ENCODE measurements at regions not wholly inside any gene's neighbourhood (a gene's known extent, or its start where the extent isn't known, plus 50 kb on each side); places are given as distances from the start of the nearest gene placed in this dataset.

DNA sequence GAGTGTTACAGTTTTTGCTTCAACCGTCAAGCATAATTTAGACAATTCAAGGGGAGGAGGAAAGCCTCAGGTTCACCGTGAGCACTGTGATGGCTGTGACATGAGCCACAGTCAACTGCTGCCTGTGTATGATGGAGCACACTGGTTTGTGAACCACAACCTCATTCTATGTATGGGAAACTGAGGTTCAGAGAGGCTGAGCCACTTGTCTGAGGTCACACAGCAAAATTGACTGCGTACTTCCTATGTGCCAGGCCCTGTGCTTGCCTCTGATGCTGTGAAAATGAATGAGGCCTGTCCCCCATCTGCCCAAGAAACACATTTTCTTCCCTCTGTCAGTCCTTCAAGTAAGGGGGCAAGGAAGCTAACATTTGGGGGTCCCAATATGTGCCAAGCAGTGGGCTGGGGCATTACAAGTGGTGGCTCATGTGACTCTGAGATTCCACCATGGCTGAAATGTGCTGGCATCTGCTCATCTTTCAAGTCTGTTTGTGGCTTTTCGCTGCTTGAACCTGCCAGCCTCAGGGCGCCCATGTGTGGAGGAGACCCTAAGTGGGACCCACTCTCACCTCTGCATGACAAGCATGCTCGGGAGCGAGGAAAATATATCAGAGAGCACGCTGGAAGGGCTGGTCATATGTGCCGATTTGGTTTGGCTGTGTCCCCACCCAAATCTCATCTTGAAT lies 79.7 kb downstream of the ADRA2C start:
- Histone ChIP-seq H3K36me3 (ENCODE audit: control insufficient read depth, insufficient read depth, low read length) (no peaks in the 10 kb centered on the region), H3K27ac (ENCODE audit: low read depth, low read length, severe bottlenecking) (no peak overlapping the region), H3K9me3 (ENCODE audit: control insufficient read depth, low read length) (peaks cover 6% of the 10 kb centered on the region), H3K4me3 (ENCODE audit: extremely low read depth, insufficient read depth, low read length, poor library complexity, severe bottlenecking) (no peak overlapping the region), H3K4me1 (ENCODE audit: control insufficient read depth, insufficient read depth, low read length, poor library complexity, severe bottlenecking) (no peaks in the 10 kb centered on the region)
- 90 to 94% methylated on average over 8 to 9 of the region's 9 CpGs for WGBS, 2 experiments (ENCODE audit: insufficient coverage in 2 of 2)

DNA sequence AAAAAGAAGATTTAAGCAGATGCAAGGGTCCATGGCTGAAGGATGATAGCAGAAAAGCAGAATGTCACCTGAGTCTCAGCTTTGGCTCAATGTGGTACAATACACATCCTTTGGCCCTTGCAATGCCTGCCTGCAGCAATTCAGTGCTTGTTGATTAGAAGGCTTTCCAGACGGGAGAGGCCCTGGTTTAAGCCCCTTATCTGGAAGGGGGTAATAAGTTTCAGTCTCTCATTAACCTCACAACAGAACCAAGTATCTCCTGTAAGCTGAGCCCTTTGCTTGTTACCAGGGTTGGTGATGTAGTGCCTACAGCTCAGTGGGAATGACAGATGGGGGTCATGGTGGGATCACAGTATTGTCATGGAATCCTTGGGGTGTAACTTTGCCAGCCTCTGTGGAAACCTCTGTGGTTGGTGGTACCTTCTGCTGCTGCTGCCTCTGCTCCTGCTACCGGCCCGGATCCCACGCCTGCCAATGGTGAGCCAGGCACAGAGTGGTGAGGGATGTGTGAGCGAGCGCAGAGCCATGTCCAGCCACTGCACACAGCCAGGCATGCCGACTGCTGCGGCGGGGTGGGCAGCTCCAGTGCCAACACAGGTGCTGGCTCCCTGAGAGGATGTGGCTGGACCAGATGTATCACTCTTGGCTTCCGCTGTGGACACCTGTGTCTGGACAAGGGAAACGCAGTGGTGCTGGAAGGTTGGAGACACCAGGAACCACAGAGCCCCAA lies 81.2 kb downstream of the ADRA2C start:
- Histone ChIP-seq H3K9me3 (ENCODE audit: control insufficient read depth, low read length) (peaks cover 6% of the 10 kb centered on the region), H3K4me1 (ENCODE audit: control insufficient read depth, insufficient read depth, low read length, poor library complexity, severe bottlenecking) (no peaks in the 10 kb centered on the region), H3K4me3 (ENCODE audit: extremely low read depth, insufficient read depth, low read length, poor library complexity, severe bottlenecking) (no peak overlapping the region), H3K27ac (ENCODE audit: low read depth, low read length, severe bottlenecking) (no peak overlapping the region), H3K36me3 (ENCODE audit: control insufficient read depth, insufficient read depth, low read length) (no peaks in the 10 kb centered on the region)
- WGBS, 2 experiments (ENCODE audit: insufficient coverage in 2 of 2): 83 to 85% methylated on average over 7 to 10 of the region's 11 CpGs

GRCh38 chr4:3848323-3848722 lies 82.1 kb downstream of the ADRA2C start:
- no peak overlapping the region for H3K27ac ChIP-seq (ENCODE audit: low read depth, low read length, severe bottlenecking)
- no peaks in the 10 kb centered on the region for H3K4me1 ChIP-seq (ENCODE audit: control insufficient read depth, insufficient read depth, low read length, poor library complexity, severe bottlenecking)
- H3K4me3 ChIP-seq (ENCODE audit: extremely low read depth, insufficient read depth, low read length, poor library complexity, severe bottlenecking): no peak overlapping the region
- no peaks in the 10 kb centered on the region for H3K36me3 ChIP-seq (ENCODE audit: control insufficient read depth, insufficient read depth, low read length)
- H3K9me3 ChIP-seq (ENCODE audit: control insufficient read depth, low read length): peaks cover 6% of the 10 kb centered on the region
- 92 to 100% methylated on average over 5 of the region's 5 CpGs for WGBS, 2 experiments (ENCODE audit: insufficient coverage in 2 of 2)

GRCh38 chr4:3849140-3849539 lies 83.0 kb downstream of the ADRA2C start:
- H3K4me1 ChIP-seq (ENCODE audit: control insufficient read depth, insufficient read depth, low read length, poor library complexity, severe bottlenecking): no peaks in the 10 kb centered on the region
- peaks cover 6% of the 10 kb centered on the region for H3K9me3 ChIP-seq (ENCODE audit: control insufficient read depth, low read length)
- no peak overlapping the region for H3K4me3 ChIP-seq (ENCODE audit: extremely low read depth, insufficient read depth, low read length, poor library complexity, severe bottlenecking)
- no peak overlapping the region for H3K27ac ChIP-seq (ENCODE audit: low read depth, low read length, severe bottlenecking)
- H3K36me3 ChIP-seq (ENCODE audit: control insufficient read depth, insufficient read depth, low read length): no peaks in the 10 kb centered on the region

- Histone ChIP-seq H3K9me3 (ENCODE audit: control insufficient read depth, low read length) (peaks cover 6% of the 10 kb centered on the region), H3K4me3 (ENCODE audit: extremely low read depth, insufficient read depth, low read length, poor library complexity, severe bottlenecking) (no peak overlapping the region), H3K4me1 (ENCODE audit: control insufficient read depth, insufficient read depth, low read length, poor library complexity, severe bottlenecking) (no peaks in the 10 kb centered on the region), H3K36me3 (ENCODE audit: control insufficient read depth, insufficient read depth, low read length) (no peaks in the 10 kb centered on the region), H3K27ac (ENCODE audit: low read depth, low read length, severe bottlenecking) (no peak overlapping the region)
- WGBS, 2 experiments (ENCODE audit: insufficient coverage in 2 of 2): 86 to 91% methylated on average over 1 of the region's 1 CpG
Observed at GRCh38 chr4:3850128-3850527, 83.9 kb downstream of the ADRA2C start.

GRCh38 chr4:3851211-3851610 lies 85.0 kb downstream of the ADRA2C start:
- H3K4me3 ChIP-seq (ENCODE audit: extremely low read depth, insufficient read depth, low read length, poor library complexity, severe bottlenecking): no peak overlapping the region
- 46 to 56% methylated on average over 4 to 6 of the region's 6 CpGs for WGBS, 2 experiments (ENCODE audit: insufficient coverage in 2 of 2)
- H3K27ac ChIP-seq (ENCODE audit: low read depth, low read length, severe bottlenecking): no peak overlapping the region
- H3K4me1 ChIP-seq (ENCODE audit: control insufficient read depth, insufficient read depth, low read length, poor library complexity, severe bottlenecking): no peaks in the 10 kb centered on the region
- no peaks in the 10 kb centered on the region for H3K36me3 ChIP-seq (ENCODE audit: control insufficient read depth, insufficient read depth, low read length)
- peaks cover 6% of the 10 kb centered on the region for H3K9me3 ChIP-seq (ENCODE audit: control insufficient read depth, low read length)

GRCh38 chr4:3851881-3852280 lies 85.7 kb downstream of the ADRA2C start:
- WGBS, 2 experiments (ENCODE audit: insufficient coverage in 2 of 2): 73 to 79% methylated on average over 3 of the region's 10 CpGs
- no peaks in the 10 kb centered on the region for H3K4me1 ChIP-seq (ENCODE audit: control insufficient read depth, insufficient read depth, low read length, poor library complexity, severe bottlenecking)
- H3K36me3 ChIP-seq (ENCODE audit: control insufficient read depth, insufficient read depth, low read length): no peaks in the 10 kb centered on the region
- no peak overlapping the region for H3K4me3 ChIP-seq (ENCODE audit: extremely low read depth, insufficient read depth, low read length, poor library complexity, severe bottlenecking)
- H3K27ac ChIP-seq (ENCODE audit: low read depth, low read length, severe bottlenecking): no peak overlapping the region
- peaks cover 6% of the 10 kb centered on the region for H3K9me3 ChIP-seq (ENCODE audit: control insufficient read depth, low read length)

DNA sequence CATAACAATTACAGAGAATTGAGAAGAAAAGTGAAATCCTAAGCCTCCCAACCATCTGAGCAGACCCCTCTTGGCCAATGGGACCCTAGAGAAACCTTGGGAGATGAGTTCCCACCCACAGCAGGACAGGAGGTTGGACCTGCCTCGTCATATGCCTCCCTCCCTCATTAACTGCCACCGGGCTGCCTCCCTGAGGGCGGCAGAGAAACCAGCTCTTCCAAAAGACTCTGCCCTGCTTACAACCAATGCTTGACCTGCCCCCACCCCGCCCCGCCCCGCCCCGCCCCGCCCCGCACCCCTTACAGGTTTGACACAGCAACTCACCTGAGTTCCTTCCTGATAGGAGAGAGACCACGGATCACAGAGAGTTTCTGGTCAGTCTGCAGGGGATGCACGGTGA lies 86.1 kb downstream of the ADRA2C start:
- peaks cover 6% of the 10 kb centered on the region for H3K9me3 ChIP-seq (ENCODE audit: control insufficient read depth, low read length)
- 88 to 90% methylated on average over 2 to 3 of the region's 11 CpGs for WGBS, 2 experiments (ENCODE audit: insufficient coverage in 2 of 2)
- H3K4me1 ChIP-seq (ENCODE audit: control insufficient read depth, insufficient read depth, low read length, poor library complexity, severe bottlenecking): no peaks in the 10 kb centered on the region
- no peak overlapping the region for H3K4me3 ChIP-seq (ENCODE audit: extremely low read depth, insufficient read depth, low read length, poor library complexity, severe bottlenecking)
- H3K36me3 ChIP-seq (ENCODE audit: control insufficient read depth, insufficient read depth, low read length): no peaks in the 10 kb centered on the region
- H3K27ac ChIP-seq (ENCODE audit: low read depth, low read length, severe bottlenecking): no peak overlapping the region

GRCh38 chr4:3852711-3853110 lies 86.5 kb downstream of the ADRA2C start:
- Histone ChIP-seq H3K27ac (ENCODE audit: low read depth, low read length, severe bottlenecking) (no peak overlapping the region), H3K4me1 (ENCODE audit: control insufficient read depth, insufficient read depth, low read length, poor library complexity, severe bottlenecking) (no peaks in the 10 kb centered on the region), H3K4me3 (ENCODE audit: extremely low read depth, insufficient read depth, low read length, poor library complexity, severe bottlenecking) (no peak overlapping the region), H3K36me3 (ENCODE audit: control insufficient read depth, insufficient read depth, low read length) (no peaks in the 10 kb centered on the region), H3K9me3 (ENCODE audit: control insufficient read depth, low read length) (peaks cover 6% of the 10 kb centered on the region)
- 82 to 94% methylated on average over 2 of the region's 3 CpGs for WGBS, 2 experiments (ENCODE audit: insufficient coverage in 2 of 2)

GRCh38 chr4:3853388-3854035 lies 87.3 kb downstream of the ADRA2C start:
- no peaks in the 10 kb centered on the region for H3K4me1 ChIP-seq (ENCODE audit: control insufficient read depth, insufficient read depth, low read length, poor library complexity, severe bottlenecking)
- no peaks in the 10 kb centered on the region for H3K36me3 ChIP-seq (ENCODE audit: control insufficient read depth, insufficient read depth, low read length)
- no peak overlapping the region for H3K4me3 ChIP-seq (ENCODE audit: extremely low read depth, insufficient read depth, low read length, poor library complexity, severe bottlenecking)
- peaks cover 6% of the 10 kb centered on the region for H3K9me3 ChIP-seq (ENCODE audit: control insufficient read depth, low read length)
- H3K27ac ChIP-seq (ENCODE audit: low read depth, low read length, severe bottlenecking): no peak overlapping the region
- 78 to 84% methylated on average over 5 to 9 of the region's 10 CpGs for WGBS, 2 experiments (ENCODE audit: insufficient coverage in 2 of 2)

- WGBS, 2 experiments (ENCODE audit: insufficient coverage in 2 of 2): 64 to 91% methylated on average over 5 to 7 of the region's 8 CpGs
- no peaks in the 10 kb centered on the region for H3K36me3 ChIP-seq (ENCODE audit: control insufficient read depth, insufficient read depth, low read length)
Observed at GRCh38 chr4:3854661-3855060, 88.5 kb downstream of the ADRA2C start.

More at GRCh38 chr4:3854661-3855060, 88.5 kb downstream of the ADRA2C start:
- H3K9me3 ChIP-seq (ENCODE audit: control insufficient read depth, low read length): peaks cover 6% of the 10 kb centered on the region
- H3K4me3 ChIP-seq (ENCODE audit: extremely low read depth, insufficient read depth, low read length, poor library complexity, severe bottlenecking): no peak overlapping the region
- no peaks in the 10 kb centered on the region for H3K4me1 ChIP-seq (ENCODE audit: control insufficient read depth, insufficient read depth, low read length, poor library complexity, severe bottlenecking)
- H3K27ac ChIP-seq (ENCODE audit: low read depth, low read length, severe bottlenecking): no peak overlapping the region
